GM18870 (cell line): ENCODE measurements at regions not wholly inside any gene's neighbourhood (a gene's known extent, or its start where the extent isn't known, plus 50 kb on each side); places are given as distances from the start of the nearest gene placed in this dataset.

Experiments
- ATAC-seq: cut with Tn5 transposase; IDR thresholded peaks from one replicate; pipeline ENCODE4 v1.9.1; 2021; ENCODE audit warnings: moderate library complexity; ENCODE audit not compliant: unreplicated experiment

DNA sequence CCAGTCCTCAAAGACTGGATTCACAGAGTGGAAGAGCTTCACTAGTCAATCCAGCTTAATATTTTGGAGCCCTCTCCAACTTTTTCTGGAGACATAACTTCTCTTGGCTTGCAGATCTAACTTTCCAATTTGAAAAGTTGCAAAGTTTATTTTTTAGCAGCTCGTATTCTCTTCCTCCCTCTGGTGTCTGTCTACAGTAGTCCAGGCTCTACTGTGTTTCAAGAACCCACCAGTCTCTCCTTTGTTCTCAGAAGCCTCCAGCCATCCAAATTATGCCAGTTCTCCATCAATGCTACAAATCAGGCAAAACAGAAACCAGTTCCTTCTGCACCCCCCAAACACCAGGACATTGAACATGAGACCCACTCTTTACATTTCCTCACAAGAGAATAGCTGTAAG lies 376.1 kb upstream of the OPRM1 start:
- ATAC-seq = no peak

DNA sequence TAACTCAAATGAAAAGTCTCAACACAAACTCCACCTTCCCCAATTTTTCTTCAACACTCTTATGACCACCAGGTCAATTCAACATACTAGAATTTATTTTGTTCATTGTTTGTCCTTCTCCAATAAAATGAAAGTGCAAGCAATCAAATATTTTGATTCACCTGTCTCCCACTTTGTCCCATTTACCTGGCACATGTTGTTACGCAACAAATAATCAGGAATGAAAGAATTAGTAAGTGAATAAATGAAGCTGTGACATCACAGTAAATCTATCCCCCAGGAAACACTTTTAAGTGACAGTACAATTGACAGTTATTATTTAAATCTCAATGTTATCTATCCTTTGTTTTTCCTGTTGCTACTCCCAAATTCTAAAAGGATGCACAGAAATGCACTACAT lies 393.7 kb upstream of the OPRM1 start:
- no peak for ATAC-seq

DNA sequence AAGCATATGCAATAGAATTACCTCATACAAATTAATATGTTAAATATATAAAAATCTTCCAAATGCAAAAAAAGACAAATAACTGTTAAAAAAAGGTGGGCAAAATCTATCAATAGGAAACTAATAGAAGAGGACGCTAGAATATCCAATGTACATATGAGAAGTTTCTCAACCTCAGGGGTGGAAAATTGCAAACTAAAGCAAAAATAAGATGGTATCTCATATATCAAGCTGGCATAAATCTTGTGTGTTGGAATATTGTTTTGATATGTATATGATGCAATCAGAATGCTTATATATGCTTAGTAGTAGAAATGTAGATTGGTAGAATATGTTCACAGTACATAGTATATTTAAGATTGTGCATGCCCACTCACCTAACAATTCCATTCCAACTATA lies 395.0 kb upstream of the OPRM1 start:
- no peak for ATAC-seq

DNA sequence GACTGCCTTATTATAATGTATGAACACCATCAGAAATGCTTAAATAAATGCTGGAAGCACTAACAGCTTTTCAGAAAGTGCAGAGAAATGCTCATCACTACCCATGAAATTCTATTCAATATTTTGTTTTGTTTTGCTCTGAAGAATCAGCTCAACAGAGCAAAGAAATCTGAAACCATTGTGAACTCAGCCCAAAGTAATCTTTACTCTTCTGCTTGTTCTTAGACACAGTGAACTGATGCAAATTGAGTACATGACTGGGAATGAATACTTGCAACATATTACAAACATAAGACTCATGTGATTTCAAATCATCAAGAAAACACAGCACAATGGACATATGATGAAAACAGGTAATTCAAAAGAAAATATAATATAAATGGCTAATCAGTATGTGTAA lies 404.6 kb upstream of the OPRM1 start:
- ATAC-seq = no peak

DNA sequence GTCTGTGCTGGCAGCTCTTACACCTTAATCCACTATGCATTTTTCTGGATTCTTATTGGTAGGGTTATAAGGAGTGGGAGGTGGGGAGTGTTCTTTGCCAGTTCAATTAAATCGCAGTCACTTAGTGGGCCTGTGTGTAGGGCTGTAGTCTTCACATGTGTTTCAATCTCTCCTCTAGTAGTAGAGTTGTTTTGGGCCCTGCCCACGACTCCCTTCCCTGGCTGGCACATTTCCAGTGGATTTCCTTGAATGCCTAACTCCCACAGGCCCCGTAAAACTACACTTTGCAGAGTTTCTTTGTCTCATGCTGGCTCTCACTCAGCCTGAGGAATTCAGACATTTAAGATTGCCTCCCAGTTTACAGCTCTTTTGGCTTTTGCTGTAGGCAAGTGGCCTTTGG lies 414.0 kb upstream of the OPRM1 start:
- ATAC-seq = no peak

DNA sequence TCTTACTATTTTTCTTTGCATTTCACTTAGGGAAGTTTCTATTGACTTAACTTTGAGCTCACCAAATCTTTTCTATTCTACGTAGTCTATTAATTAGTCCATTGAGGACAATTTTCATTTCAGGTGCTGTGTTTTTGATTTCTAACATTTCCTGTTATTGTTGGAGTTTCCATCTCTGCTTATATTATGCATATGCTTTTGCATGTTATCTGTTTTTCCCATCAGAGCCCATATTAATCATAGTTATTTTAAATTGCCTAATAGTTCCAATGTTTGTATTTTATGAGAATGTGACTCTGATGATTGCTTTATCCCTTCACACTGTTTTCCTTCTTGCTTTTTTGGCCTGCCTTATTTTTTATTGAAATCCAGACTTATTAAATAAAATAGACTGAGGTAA lies 414.5 kb upstream of the OPRM1 start:
- ATAC-seq = no peak

DNA sequence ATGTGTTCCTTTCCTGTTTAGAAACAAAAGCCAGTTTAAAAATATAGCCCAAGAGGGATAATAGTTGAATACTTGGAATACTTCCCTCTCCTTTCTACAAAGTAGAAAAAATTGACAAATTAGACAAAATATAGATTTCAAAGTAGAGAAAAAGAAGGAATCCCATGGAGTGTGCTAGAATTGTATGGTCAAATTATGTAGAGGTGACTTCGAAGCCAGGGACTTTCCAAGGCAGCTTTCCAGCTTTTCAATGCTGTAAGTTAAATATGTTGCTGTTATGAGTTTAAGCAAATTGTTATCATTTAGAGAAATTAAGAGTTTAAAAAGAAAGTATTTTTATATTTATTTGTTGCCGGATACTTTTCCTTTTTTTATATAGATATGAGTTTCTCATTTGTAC lies 415.5 kb upstream of the OPRM1 start:
- no peak for ATAC-seq

DNA sequence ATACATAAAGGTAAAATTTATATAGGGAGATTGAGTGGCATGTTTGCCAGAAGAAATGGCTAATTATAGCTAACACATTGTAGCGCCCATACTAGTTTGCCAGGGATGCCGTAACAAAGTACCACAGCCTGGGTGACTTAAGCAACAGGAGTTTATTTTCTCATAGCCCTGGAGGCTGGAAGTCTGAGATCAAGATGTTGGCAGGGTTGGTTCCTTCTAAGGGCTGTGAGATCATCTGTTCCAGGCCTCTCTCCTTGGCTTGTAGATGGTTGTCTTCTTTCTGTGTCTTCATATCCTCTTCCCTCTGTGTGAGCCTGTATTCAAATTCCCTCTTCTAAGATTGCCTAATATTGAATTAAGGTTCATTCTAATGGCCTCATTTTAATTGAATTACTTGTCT lies 417.5 kb upstream of the OPRM1 start:
- no peak for ATAC-seq

DNA sequence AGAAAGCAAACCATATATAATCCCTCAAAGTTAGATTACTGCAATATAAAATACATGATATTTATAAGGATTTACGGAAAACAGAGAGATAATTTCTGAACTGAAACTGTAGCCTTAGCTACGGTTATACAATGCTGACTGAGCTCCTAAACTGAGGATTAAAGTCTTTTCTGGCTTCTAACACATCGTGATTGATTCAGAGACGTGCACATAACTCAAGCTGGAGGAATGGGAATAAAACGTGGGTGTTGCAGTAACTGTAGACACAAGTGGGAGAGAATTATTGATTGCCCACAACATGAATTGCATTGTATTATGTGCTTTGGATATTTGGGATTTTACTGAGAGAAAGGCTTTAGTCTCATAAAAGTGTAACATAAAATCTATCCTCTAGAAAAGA lies 418.0 kb upstream of the OPRM1 start:
- no peak for ATAC-seq

DNA sequence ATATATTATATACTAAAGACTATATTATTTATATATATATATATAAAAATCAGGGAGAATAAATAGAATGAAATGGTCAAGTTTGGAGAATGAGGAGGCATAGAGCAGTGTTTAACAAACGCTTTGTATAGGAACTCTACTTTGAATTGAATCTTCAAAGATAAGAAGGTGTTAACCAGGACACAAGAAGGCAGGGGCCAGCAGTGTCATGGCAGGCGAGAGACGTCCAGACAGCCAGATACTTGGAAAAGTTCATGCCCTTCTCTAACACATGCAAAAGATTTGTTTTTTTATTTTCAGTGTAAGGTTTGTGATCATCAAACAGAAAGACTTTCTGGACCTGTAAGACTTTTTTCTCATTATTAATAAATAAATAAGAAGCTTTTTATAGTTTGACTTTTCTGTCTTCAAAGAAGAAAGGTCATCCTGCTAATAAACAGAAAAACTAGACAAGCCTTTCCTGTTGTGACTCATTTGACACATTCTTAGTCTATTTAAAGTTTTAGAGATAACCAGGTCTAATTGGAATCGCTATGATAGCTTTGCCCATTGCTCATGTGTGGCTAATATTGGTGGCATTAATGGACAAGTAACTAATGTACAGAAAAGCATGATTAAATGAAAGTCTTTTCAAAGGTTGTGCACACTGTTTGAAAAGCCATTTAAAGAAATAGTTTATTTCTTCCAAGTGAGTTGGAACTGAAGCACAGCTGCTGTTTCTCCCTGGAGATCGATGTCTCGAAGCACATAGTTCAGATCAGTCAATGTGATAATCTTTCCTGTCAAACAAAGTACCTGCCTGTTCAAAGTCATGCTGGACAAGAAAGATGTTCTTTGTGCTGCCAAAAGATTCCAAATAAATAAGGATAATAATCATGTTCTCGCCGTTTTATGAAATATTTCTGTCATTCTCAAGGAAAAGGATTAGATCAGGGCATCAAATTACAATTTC lies 420.4 kb upstream of the OPRM1 start:
- ATAC-seq = no peak

DNA sequence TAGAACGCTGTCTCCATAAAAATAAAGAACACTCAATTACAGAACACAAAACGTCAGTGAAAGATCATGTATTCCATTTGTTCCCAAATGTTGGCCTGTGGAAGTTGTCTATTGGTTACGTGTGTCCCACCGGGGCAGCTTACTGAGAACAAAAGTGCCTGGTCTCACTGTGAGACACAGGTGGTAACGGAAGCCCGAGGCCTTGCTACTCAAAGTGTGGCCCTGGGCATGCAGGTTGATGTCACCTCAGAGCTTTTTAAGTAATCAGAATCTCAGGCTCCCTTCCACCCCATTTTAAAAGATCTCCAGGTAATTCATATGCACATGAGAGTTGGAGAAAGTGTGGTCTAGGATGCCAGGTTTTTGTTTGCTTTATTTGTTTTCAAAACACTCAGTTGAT lies 422.5 kb upstream of the OPRM1 start:
- no peak for ATAC-seq

DNA sequence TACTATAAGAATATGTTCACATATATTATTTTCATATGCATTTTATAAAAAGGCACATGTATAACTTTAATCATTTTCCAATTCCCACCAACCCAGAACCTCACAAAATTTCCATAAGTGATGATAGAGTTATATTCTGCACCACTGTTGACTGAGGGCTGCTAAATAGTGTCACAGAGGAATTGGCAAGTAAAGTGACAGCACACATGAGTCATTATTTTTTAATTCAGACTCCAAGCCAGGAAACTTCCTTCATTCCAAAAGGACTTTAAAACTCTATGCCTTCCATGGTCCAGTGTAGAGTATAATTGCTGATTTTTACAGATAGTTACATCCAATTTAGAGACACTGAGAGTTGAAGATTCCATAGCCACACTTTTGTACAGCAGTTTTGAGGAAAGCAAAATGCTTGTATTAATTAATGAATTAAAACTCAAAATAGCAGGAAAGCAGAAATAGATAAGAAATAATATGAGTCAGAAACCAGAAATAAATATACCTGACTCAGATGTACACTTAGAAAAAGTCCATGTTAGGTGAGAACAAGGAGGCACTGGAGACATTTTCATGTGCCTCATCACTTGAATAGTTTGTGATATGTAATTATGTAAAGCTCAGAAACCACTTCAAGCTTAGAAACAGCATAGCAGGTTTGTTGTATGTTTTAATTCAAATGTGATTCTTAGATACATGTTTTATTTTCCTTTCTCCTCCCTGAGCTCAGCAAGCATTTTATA lies 425.2 kb upstream of the OPRM1 start:
- no peak for ATAC-seq

DNA sequence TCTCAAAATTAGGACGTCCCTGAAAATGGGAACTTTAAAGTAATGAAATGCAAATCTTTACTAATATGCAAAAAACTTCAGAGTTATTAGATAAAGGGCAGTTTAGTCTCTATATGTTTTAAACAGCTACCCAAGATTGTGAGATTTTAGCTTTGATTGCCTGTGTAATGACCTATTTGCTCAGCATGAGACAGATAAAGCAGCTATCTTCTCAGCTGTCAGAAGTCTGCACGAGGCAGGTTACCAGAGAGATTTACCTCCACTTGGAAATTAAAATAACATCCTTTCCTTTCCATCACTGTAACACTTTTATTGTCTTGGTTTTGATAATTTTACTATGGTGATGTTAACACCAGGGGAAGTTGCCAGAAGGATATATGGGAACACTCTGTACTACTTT lies 436.6 kb upstream of the OPRM1 start:
- ATAC-seq = no peak

DNA sequence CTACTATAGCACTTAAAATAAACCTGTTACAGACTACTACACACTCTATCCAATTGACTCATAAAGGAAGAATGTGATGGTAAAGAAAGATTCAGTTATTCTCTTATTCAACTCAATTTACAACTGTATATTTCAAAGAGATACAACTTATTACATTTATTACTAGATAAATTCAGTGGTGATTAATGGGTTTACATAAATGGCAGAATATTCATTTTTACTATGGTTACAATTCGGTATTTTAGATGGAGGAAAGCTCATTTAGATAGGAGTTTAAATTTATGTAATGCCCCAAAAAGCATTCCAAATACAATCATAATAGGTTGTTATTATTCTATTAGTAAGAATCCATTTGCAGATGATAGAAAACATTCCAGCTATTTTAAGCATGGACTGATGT lies 439.1 kb upstream of the OPRM1 start:
- ATAC-seq = no peak

DNA sequence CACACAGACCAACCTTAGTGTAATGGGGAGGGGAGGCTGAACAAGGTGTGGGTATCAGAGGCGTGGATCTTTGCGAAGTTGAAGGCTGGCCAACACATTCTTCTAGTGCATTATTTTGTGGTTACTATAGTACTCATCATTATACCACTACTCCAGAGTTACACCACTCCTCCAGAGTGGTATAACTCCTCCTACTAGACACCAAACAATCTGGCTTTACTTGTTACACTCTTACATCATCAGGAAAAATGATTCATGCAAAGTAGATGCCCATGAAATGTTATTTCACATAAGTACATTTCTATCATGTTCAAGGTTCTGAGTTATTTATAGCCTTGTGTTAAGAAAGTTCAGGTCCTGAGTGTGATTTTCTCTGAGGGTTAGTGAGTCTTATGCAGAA lies 443.1 kb upstream of the OPRM1 start:
- ATAC-seq = no peak

DNA sequence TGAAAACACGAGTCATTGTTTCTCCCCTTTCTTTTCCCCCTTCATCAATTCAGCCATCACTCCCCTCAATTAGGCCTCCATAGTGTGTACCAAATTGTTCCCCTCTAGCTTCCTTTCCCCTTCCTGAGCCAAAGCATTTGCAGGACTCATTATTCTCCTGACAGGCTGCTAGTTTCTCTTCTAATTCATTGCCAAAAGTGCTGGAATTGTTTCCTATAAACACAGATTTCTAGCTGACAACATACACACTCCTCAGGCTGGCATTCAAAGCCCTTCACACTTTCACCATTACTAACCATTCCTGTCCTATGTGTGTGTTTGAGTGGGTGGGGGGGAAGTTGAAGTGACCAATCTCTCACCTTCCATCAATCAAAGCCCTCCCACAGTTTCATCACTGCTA lies 444.2 kb upstream of the OPRM1 start:
- no peak for ATAC-seq

DNA sequence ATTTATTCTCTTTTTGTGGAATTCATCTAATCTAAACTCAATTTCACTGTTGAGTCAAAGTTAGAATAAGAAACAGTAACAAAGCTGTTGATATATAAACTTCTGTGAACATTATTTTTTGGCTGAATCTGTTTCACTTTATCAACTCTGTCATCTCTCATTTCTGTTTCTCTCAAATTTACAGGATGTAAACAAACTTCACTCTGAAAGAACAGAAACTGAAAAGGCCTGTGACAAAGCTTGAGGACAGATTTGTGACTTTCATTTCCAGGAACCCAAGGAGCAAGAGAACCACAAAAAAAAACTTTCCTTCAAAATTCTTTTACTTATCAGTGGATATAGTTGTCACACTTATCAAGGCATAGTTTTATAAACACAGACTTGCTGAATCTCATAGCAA lies 447.9 kb upstream of the OPRM1 start:
- peak; percentile 78 for ATAC-seq

DNA sequence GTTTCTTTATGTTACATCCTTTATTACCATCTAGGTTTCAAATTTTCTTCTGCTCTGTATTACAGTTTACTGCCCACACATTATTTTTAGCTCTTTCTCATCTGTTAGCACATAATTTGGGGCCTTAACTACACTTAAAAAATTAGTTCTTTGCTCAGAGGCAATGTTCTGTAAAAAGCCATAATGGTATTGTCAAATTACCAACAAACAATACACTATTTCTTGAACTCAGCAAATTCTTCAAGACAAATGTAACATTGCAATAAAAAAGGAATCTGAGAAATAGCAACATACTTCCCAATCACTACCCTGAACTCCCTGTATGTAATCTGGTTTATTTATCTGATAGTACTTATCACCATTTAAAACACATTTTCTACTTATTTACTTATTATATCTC lies 448.6 kb upstream of the OPRM1 start:
- no peak for ATAC-seq

DNA sequence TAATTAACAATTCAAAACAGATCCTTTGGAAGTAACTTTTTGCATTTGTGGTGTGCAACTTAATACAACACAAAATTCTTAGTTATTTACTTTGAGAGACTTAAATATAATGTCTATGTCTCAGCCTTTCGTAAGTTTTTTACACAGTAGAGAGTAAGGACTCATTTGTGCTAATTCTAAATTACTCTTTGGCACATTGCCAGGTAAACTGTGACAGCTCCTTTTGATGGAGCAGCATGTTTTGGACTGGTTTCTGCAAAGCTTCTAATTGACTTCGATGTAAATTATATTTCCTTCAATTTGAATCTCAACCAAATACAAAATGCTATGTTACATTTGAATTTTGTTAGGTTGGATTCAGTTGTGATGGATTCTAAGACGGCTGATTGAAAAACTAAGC lies 450.7 kb upstream of the OPRM1 start:
- no peak for ATAC-seq

DNA sequence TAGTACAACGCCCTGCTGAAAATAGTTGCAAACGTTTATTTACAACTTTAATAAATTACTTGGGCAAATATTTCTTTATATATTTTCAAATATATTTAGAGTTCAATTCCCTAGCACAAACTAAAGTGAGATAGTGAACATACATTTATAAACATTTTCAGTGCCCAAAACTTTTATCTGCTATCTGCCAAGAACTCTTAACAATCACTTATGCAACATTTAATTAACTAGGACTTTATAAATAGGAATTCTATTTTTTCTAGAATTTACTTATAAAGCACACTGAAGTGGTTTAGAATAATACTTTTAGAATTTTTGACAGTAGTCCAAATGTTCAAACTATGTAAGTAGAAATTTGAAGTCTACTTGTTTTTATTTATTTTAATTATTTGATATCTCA lies 452.6 kb upstream of the RGS17 start:
- ATAC-seq = no peak

DNA sequence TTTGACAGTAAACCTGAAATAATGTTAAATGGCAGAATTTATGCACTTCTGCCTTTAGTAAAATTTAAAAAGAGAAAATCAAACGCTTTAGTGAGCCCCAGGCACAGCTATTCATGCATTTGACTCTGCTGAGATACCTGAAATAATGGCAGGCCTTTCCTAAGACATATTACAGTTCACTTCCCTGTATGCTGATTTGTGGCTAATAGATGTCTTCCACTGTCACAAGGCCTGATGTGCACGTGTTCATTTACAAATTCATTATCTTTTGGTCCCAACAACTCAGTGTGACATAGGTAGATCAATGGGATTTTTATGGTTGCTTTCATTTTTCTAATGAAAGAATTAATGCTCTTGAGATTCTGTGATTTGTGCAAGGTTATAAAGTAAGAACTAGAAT lies 449.7 kb upstream of the RGS17 start:
- ATAC-seq = no peak

DNA sequence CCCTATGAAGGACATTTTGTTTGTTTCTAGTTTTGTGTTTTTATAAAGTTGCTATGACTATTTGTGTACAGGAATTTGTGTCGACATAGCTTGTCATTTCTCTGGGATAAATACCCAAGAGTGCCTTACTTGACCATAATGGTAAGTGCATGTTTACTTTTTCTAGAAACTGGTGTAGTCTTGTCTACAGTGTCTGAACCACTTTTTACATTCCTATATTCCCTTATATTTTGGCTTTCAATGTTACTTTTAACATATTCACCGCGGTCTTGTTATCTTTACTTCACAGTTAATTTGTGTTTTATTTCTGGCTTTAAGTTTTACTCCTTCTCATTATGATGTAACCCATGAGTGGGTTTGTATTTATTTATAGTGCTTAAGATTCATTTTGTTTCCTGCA lies 444.4 kb upstream of the RGS17 start:
- ATAC-seq = no peak
